Testis (tissue), 2 donors: ENCODE measurements at regions not wholly inside any gene's neighbourhood (a gene's known extent, or its start where the extent isn't known, plus 50 kb on each side); places are given as distances from the start of the nearest gene placed in this dataset.

Source experiments
- CTCF ChIP-seq, 3 experiments: fragments of 450-650 bp in 2 of 3; fragments of 200-600 bp in 1 of 3; sonication (generic) in 1 of 3; IDR thresholded peaks; one replicate each; pipeline ENCODE4 v1.5.1; 2016 to 2019; ENCODE audit warnings: antibody characterized with exemption in 3 of 3, mild to moderate bottlenecking in 2 of 3, moderate library complexity in 1 of 3
- POLR2A ChIP-seq: fragments of 450-650 bp; IDR thresholded peaks from one replicate; pipeline ENCODE4 v1.6.1; 2017; ENCODE audit warnings: antibody characterized with exemption, mild to moderate bottlenecking, moderate library complexity

DNA sequence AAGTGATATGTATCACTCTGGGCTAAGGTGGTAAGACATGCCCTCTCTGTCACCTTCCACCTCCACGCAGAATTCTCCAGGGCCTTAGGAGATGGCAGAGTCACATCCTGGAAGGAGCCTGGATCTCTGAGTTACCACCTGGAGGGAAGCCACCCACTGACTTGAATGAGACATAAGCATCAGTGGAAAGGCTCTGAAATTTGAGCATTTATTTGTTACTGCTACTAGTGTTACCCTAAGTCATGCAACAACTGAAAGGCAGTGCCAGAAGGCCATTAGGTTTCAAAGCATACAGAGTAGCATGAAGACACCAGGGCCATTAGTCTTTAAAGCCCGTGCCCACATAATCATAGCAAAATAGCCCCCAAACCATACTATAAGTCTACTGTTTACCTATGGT lies 230.3 kb upstream of the IRF2BP2 start:
- TF ChIP-seq POLR2A (no peak), CTCF (IDR thresholded peaks at IDR 0.05) (no peak)
